SK-N-SH treated with all-trans-retinoic acid at 6 μM for 48 hours (cell line): ENCODE measurements at regions not wholly inside any gene's neighbourhood (a gene's known extent, or its start where the extent isn't known, plus 50 kb on each side); places are given as distances from the start of the nearest gene placed in this dataset.

ENCODE experiments used
- ATAC-seq: fragments of 200-7000 bp; cut with Tn5 transposase; 3 replicates; pipeline ENCODE4 v1.9.1; 2020; ENCODE audit warnings: mild to moderate bottlenecking, moderate library complexity
- ARNTL ChIP-seq: fragments of 450-650 bp; formaldehyde crosslinking; IDR thresholded peaks from 2 replicates; pipeline ENCODE4 v1.5.0; 2020; ENCODE audit warnings: low read depth, mild to moderate bottlenecking, moderate library complexity, borderline replicate concordance
- BACH2 ChIP-seq: fragments of 250-450 bp; sonication (Bioruptor Pico); IDR thresholded peaks from 2 replicates; pipeline ENCODE4 v1.9.0; 2021; ENCODE audit warnings: mild to moderate bottlenecking, borderline replicate concordance
- CREB5 ChIP-seq: fragments of 250-450 bp; sonication (Bioruptor Pico); IDR thresholded peaks from 2 replicates; pipeline ENCODE4 v1.5.1; 2020; ENCODE audit warnings: low read depth, mild to moderate bottlenecking, moderate library complexity
- CSDC2 ChIP-seq: fragments of 250-450 bp; sonication (Bioruptor Pico); IDR thresholded peaks from 2 replicates; pipeline ENCODE4 v1.5.0; 2020; ENCODE audit warnings: mild to moderate bottlenecking, moderate library complexity
- CSRNP3 ChIP-seq: fragments of 250-450 bp; sonication (Bioruptor Pico); IDR thresholded peaks from 2 replicates; pipeline ENCODE4 v1.5.1; 2021; ENCODE audit warnings: mild to moderate bottlenecking, moderate library complexity
- ESRRG ChIP-seq: fragments of 250-450 bp; sonication (Bioruptor Pico); IDR thresholded peaks from 2 replicates; pipeline ENCODE4 v1.6.1; 2021; ENCODE audit warnings: mild to moderate bottlenecking
- GLIS3 ChIP-seq: fragments of 250-450 bp; sonication (Bioruptor Pico); IDR thresholded peaks from 2 replicates; pipeline ENCODE4 v1.5.0; 2020; ENCODE audit warnings: mild to moderate bottlenecking, moderate library complexity
- ISL1 ChIP-seq: fragments of 250-450 bp; sonication (Bioruptor Pico); IDR thresholded peaks from 2 replicates; pipeline ENCODE4 v2.1.2; 2022; ENCODE audit warnings: mild to moderate bottlenecking, moderate library complexity
- OSR1 ChIP-seq: fragments of 250-450 bp; sonication (Bioruptor Pico); IDR thresholded peaks from 2 replicates; pipeline ENCODE4 v1.8.0; 2022; ENCODE audit warnings: moderate library complexity, mild to moderate bottlenecking, inconsistent platforms
- PATZ1 ChIP-seq: fragments of 250-450 bp; sonication (Bioruptor Pico); IDR thresholded peaks from 2 replicates; pipeline ENCODE4 v1.8.0; 2020; ENCODE audit warnings: mild to moderate bottlenecking, moderate library complexity, borderline replicate concordance
- POU6F1 ChIP-seq: fragments of 250-450 bp; sonication (Bioruptor Pico); IDR thresholded peaks from 2 replicates; pipeline ENCODE4 v1.8.0; 2021; ENCODE audit warnings: low read depth, mild to moderate bottlenecking, moderate library complexity, borderline replicate concordance
- PPARA ChIP-seq: fragments of 250-450 bp; sonication (Bioruptor Pico); IDR thresholded peaks from 2 replicates; pipeline ENCODE4 v1.5.0; 2020; ENCODE audit warnings: mild to moderate bottlenecking, borderline replicate concordance
- RARB ChIP-seq: fragments of 250-450 bp; sonication (Bioruptor Pico); IDR thresholded peaks from 2 replicates; pipeline ENCODE4 v1.8.0; 2021; ENCODE audit warnings: mild to moderate bottlenecking, moderate library complexity
- SNAI2 ChIP-seq: fragments of 250-450 bp; sonication (Bioruptor Pico); IDR thresholded peaks from 2 replicates; pipeline ENCODE4 v1.5.0; 2020; ENCODE audit warnings: mild to moderate bottlenecking, moderate library complexity
- TCF4 ChIP-seq: fragments of 250-450 bp; sonication (Bioruptor Pico); IDR thresholded peaks from 2 replicates; pipeline ENCODE4 v1.8.0; 2021; ENCODE audit warnings: mild to moderate bottlenecking, moderate library complexity, borderline replicate concordance
- TOX ChIP-seq: fragments of 250-450 bp; sonication (Bioruptor Pico); IDR thresholded peaks from 2 replicates; pipeline ENCODE4 v1.8.0; 2021; ENCODE audit warnings: mild to moderate bottlenecking, moderate library complexity, borderline replicate concordance
- ZNF565 ChIP-seq: fragments of 450-650 bp; formaldehyde crosslinking; conservative IDR thresholded peaks from 2 replicates; pipeline ENCODE4 v1.5.0; 2020; ENCODE audit warnings: low read depth, mild to moderate bottlenecking, moderate library complexity
- ZNF8 ChIP-seq: fragments of 450-650 bp; formaldehyde crosslinking; IDR thresholded peaks from 2 replicates; pipeline ENCODE4 v1.5.0; 2020; ENCODE audit warnings: mild to moderate bottlenecking, moderate library complexity

GRCh38 chr18:79617511-79618500 lies 61.8 kb upstream of the CTDP1 start:
- ATAC-seq = no peak
- no peak for TF ChIP-seq ARNTL
- TF ChIP-seq SNAI2 (CRISPR knock-in tag) = no peak
- no peak for TF ChIP-seq OSR1 (CRISPR knock-in tag)
- no peak for TF ChIP-seq TCF4
- no peak for TF ChIP-seq ZNF565
- no peak for TF ChIP-seq PATZ1 (CRISPR knock-in tag)
- TF ChIP-seq POU6F1 = no peak
- TF ChIP-seq CREB5 (CRISPR knock-in tag) = no peak
- TF ChIP-seq PPARA (CRISPR knock-in tag) = no peak
- TF ChIP-seq CSRNP3 = no peak
- no peak for TF ChIP-seq ZNF8 (CRISPR knock-in tag)

GRCh38 chr18:79620576-79621165 lies 58.9 kb upstream of the CTDP1 start:
- TF ChIP-seq CSRNP3 = no peak
- no peak for TF ChIP-seq ISL1 (CRISPR knock-in tag)
- TF ChIP-seq CREB5 (CRISPR knock-in tag) = no peak
- TF ChIP-seq ESRRG (CRISPR knock-in tag) = no peak
- no peak for TF ChIP-seq CSDC2 (CRISPR knock-in tag)
- no peak for TF ChIP-seq ZNF8 (CRISPR knock-in tag)
- no peak for TF ChIP-seq POU6F1
- TF ChIP-seq GLIS3 = no peak
- TF ChIP-seq TCF4 = no peak
- TF ChIP-seq TOX (CRISPR knock-in tag) = no peak
- no peak for TF ChIP-seq OSR1 (CRISPR knock-in tag)
- TF ChIP-seq RARB (CRISPR knock-in tag) = no peak
- no peak for ATAC-seq

GRCh38 chr18:79621501-79621900 lies 58.1 kb upstream of the CTDP1 start:
- ATAC-seq = no peak
- TF ChIP-seq ZNF8 (CRISPR knock-in tag) (no peak), TOX (CRISPR knock-in tag) (no peak), CSRNP3 (no peak), BACH2 (CRISPR knock-in tag) (no peak)
